MCF 10A (cell line): ENCODE measurements at regions not wholly inside any gene's neighbourhood (a gene's known extent, or its start where the extent isn't known, plus 50 kb on each side); places are given as distances from the start of the nearest gene placed in this dataset.

Source experiments
- BruUV-seq: library from RNA; stranded (reverse); fragments of 400-500 nt; replicated peaks from 2 replicates; lab custom pipeline; 2021; lab: Mats Ljungman, UMichigan
- CTCF ChIA-PET: fragments of 300-600 bp; sonication (Branson Sonifier 250); formaldehyde crosslinking; extraction: SDS; loops from one replicate; lab custom pipeline; 2021; ENCODE audit warnings: antibody characterized with exemption, inconsistent platforms; lab: Yijun Ruan, JAX
- POLR2A ChIA-PET: fragments of 300-600, 350-650 bp; sonication (Branson Sonifier 250); formaldehyde crosslinking; extraction: SDS; loops from one replicate; lab custom pipeline; 2020; ENCODE audit warnings: antibody characterized with exemption, inconsistent platforms; lab: Yijun Ruan, JAX
- DNase-seq: peaks from one replicate; pipeline ENCODE4 v3.0.0-alpha.2; 2018; ENCODE audit not compliant: unreplicated experiment
- H3K27ac Mint-ChIP-seq: one replicate; pipeline ENCODE4 v1.8.0; 2022; ENCODE audit warnings: mild to moderate bottlenecking, low read depth, mixed read lengths; ENCODE audit not compliant: unreplicated experiment
- H3K27me3 Mint-ChIP-seq: one replicate; pipeline ENCODE4 v1.8.0; 2022; ENCODE audit warnings: mixed read lengths; ENCODE audit not compliant: insufficient read depth, unreplicated experiment
- H3K36me3 Mint-ChIP-seq: one replicate; pipeline ENCODE4 v1.8.0; 2022; ENCODE audit warnings: mild to moderate bottlenecking, moderate library complexity, mixed read lengths; ENCODE audit not compliant: insufficient read depth, unreplicated experiment
- H3K4me1 Mint-ChIP-seq: one replicate; pipeline ENCODE4 v1.8.0; 2022; ENCODE audit warnings: mixed read lengths; ENCODE audit not compliant: insufficient read depth, unreplicated experiment
- H3K4me3 Mint-ChIP-seq: one replicate; pipeline ENCODE4 v1.8.0; 2022; ENCODE audit warnings: mild to moderate bottlenecking, moderate library complexity, mixed read lengths; ENCODE audit not compliant: unreplicated experiment
- H3K9me3 Mint-ChIP-seq: one replicate; pipeline ENCODE4 v1.8.0; 2022; ENCODE audit warnings: mixed read lengths; ENCODE audit not compliant: unreplicated experiment
- intact Hi-C: fragments of 100-400 bp; cut with micrococcal nuclease; formaldehyde crosslinking; loops from 2 replicates; pipeline ENCODE4 v1.14.1; 2022
- TF ChIP-seq, protein P1 (sequence below): fragments of 200-600 bp; IDR thresholded peaks from one replicate; pipeline ENCODE4 v1.8.0; 2022; ENCODE audit warnings: antibody characterized with exemption, mild to moderate bottlenecking; ENCODE audit not compliant: unreplicated experiment

- Mint-ChIP-seq H3K36me3 (no peaks in the 10 kb centered on the region), H3K4me3 (no peak overlapping the region), H3K4me1 (no peaks in the 10 kb centered on the region), H3K27me3 (no peaks in the 10 kb centered on the region), H3K27ac (no peak overlapping the region), H3K9me3 (no peaks in the 10 kb centered on the region)
- no TSS peak for BruUV-seq
- DNase-seq: no peak
- intact Hi-C loops: no loop called here
- TF ChIP-seq, protein P1, sequence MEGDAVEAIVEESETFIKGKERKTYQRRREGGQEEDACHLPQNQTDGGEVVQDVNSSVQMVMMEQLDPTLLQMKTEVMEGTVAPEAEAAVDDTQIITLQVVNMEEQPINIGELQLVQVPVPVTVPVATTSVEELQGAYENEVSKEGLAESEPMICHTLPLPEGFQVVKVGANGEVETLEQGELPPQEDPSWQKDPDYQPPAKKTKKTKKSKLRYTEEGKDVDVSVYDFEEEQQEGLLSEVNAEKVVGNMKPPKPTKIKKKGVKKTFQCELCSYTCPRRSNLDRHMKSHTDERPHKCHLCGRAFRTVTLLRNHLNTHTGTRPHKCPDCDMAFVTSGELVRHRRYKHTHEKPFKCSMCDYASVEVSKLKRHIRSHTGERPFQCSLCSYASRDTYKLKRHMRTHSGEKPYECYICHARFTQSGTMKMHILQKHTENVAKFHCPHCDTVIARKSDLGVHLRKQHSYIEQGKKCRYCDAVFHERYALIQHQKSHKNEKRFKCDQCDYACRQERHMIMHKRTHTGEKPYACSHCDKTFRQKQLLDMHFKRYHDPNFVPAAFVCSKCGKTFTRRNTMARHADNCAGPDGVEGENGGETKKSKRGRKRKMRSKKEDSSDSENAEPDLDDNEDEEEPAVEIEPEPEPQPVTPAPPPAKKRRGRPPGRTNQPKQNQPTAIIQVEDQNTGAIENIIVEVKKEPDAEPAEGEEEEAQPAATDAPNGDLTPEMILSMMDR: no peak
- POLR2A ChIA-PET: interaction anchor here (1.7 kb wide), 1 partner anchor 13 kb away, joined by 4 read pairs; no protein-coding TSS in a partner anchor
- CTCF ChIA-PET: interaction anchor here (0.7 to 1.8 kb wide), 4 partner anchors 12 to 624 kb away, joined by 3 read pairs; no protein-coding TSS in a partner anchor
Measured at GRCh38 chr3:24608701-24609390, 114.2 kb upstream of the THRB start.

- intact Hi-C loops: no loop called here
- TF ChIP-seq, protein P1: no peak
- BruUV-seq: no TSS peak
- Mint-ChIP-seq H3K4me3 (no peak overlapping the region), H3K4me1 (no peaks in the 10 kb centered on the region), H3K27ac (no peak overlapping the region), H3K27me3 (no peaks in the 10 kb centered on the region), H3K36me3 (no peaks in the 10 kb centered on the region), H3K9me3 (no peaks in the 10 kb centered on the region)
- CTCF ChIA-PET: interaction anchor here (0.7 to 1.0 kb wide), 3 partner anchors 10 to 69 kb away, joined by 3 to 4 read pairs (median 3); no protein-coding TSS in a partner anchor
- POLR2A ChIA-PET: interaction anchor here (2.5 kb wide), 1 partner anchor 13 kb away, joined by 10 read pairs; no protein-coding TSS in a partner anchor
- no peak for DNase-seq
Measured at GRCh38 chr3:24614359-24614758, 119.7 kb upstream of the THRB start.

GRCh38 chr3:24615177-24615576 is 120.5 kb upstream of the THRB start:
- no peaks in the 10 kb centered on the region for H3K4me1 Mint-ChIP-seq
- no peak for DNase-seq
- ChIA-PET POLR2A (interaction anchor here (0.7 to 2.5 kb wide), 3 partner anchors 12 to 97 kb away, joined by 3 to 10 read pairs (median 3); no protein-coding TSS in a partner anchor), CTCF (interaction anchor here (0.5 to 1.2 kb wide), 6 partner anchors 10 to 795 kb away, joined by 3 to 5 read pairs (median 4); no protein-coding TSS in a partner anchor)
- no peaks in the 10 kb centered on the region for H3K36me3 Mint-ChIP-seq
- H3K27ac Mint-ChIP-seq: no peak overlapping the region
- H3K27me3 Mint-ChIP-seq: no peaks in the 10 kb centered on the region
- no peaks in the 10 kb centered on the region for H3K9me3 Mint-ChIP-seq
- intact Hi-C loops: no loop called here
- BruUV-seq: no TSS peak
- no peak overlapping the region for H3K4me3 Mint-ChIP-seq
- TF ChIP-seq, protein P1: no peak

- ChIA-PET POLR2A (interaction anchor here (2.5 kb wide), 1 partner anchor 11 kb away, joined by 10 read pairs; no protein-coding TSS in a partner anchor), CTCF (interaction anchor here (0.6 to 1.2 kb wide), 2 partner anchors 21 to 379 kb away, joined by 3 to 4 read pairs; no protein-coding TSS in a partner anchor)
- no peaks in the 10 kb centered on the region for H3K9me3 Mint-ChIP-seq
- no peaks in the 10 kb centered on the region for H3K4me1 Mint-ChIP-seq
- no peaks in the 10 kb centered on the region for H3K27me3 Mint-ChIP-seq
- TF ChIP-seq, protein P1: no peak
- no peak overlapping the region for H3K4me3 Mint-ChIP-seq
- DNase-seq: no peak
- H3K27ac Mint-ChIP-seq: no peak overlapping the region
- no peaks in the 10 kb centered on the region for H3K36me3 Mint-ChIP-seq
- BruUV-seq: no TSS peak
- intact Hi-C loops: no loop called here
Measured at GRCh38 chr3:24616110-24616829, 121.6 kb upstream of the THRB start.
